22Rv1 (cell line): ENCODE measurements at regions not wholly inside any gene's neighbourhood (a gene's known extent, or its start where the extent isn't known, plus 50 kb on each side); places are given as distances from the start of the nearest gene placed in this dataset.

ENCODE experiments used
- ZFX ChIP-seq: fragments of 450-650 bp; IDR thresholded peaks from 2 replicates; pipeline ENCODE4 v1.6.1; 2017; ENCODE audit warnings: antibody characterized with exemption, borderline replicate concordance
- TF ChIP-seq, protein P1 (sequence below): fragments of 450-650 bp; IDR thresholded peaks from 2 replicates; pipeline ENCODE4 v1.5.1; 2017; ENCODE audit warnings: mild to moderate bottlenecking

- TF ChIP-seq, protein P1, sequence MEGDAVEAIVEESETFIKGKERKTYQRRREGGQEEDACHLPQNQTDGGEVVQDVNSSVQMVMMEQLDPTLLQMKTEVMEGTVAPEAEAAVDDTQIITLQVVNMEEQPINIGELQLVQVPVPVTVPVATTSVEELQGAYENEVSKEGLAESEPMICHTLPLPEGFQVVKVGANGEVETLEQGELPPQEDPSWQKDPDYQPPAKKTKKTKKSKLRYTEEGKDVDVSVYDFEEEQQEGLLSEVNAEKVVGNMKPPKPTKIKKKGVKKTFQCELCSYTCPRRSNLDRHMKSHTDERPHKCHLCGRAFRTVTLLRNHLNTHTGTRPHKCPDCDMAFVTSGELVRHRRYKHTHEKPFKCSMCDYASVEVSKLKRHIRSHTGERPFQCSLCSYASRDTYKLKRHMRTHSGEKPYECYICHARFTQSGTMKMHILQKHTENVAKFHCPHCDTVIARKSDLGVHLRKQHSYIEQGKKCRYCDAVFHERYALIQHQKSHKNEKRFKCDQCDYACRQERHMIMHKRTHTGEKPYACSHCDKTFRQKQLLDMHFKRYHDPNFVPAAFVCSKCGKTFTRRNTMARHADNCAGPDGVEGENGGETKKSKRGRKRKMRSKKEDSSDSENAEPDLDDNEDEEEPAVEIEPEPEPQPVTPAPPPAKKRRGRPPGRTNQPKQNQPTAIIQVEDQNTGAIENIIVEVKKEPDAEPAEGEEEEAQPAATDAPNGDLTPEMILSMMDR, result no peak
- TF ChIP-seq ZFX, result no peak
These were observed 116.8 kb upstream of the SOX9 start for GRCh38 chr17:72004011-72004427.
